Astrocyte of the cerebellum (primary cell): ENCODE measurements at regions not wholly inside any gene's neighbourhood (a gene's known extent, or its start where the extent isn't known, plus 50 kb on each side); places are given as distances from the start of the nearest gene placed in this dataset.
"Not testable (repeated sequence)": the region's sequence is repeated elsewhere in the genome, so short reads cannot be mapped to it uniquely, and the experiment has no call there.

Experiments used
- DNase-seq: peaks from one replicate; pipeline ENCODE4 v3.0.0-alpha.2; 2011; ENCODE audit warnings: low read depth
- H3K4me3 ChIP-seq: 2 replicates; pipeline ENCODE4 v1.5.1; 2011; ENCODE audit warnings: mild to moderate bottlenecking, low read depth, low read length, moderate library complexity
- CTCF ChIP-seq: IDR thresholded peaks from 2 replicates; pipeline ENCODE4 v1.5.1; 2012; ENCODE audit warnings: low read length, low read depth, moderate library complexity, mild to moderate bottlenecking; ENCODE audit errors: missing control alignments
- in situ Hi-C: cut with HindIII; loops from 2 replicates; pipeline ENCODE4 v1.10.0; 2017; ENCODE audit warnings: low sequenced_read_pairs

GRCh38 chr2:125398738-125399524, 1257.0 kb upstream of the GYPC start:
- TF ChIP-seq CTCF = no peak
- no peak for DNase-seq
- in situ Hi-C loops = no loop called here
- no peak overlapping the region for H3K4me3 ChIP-seq

GRCh38 chr2:125405816-125406215, 1250.1 kb upstream of the GYPC start:
- in situ Hi-C loops = no loop called here
- TF ChIP-seq CTCF = no peak
- H3K4me3 ChIP-seq = no peak overlapping the region
- peak; percentile 91 for DNase-seq

- no peak overlapping the region for H3K4me3 ChIP-seq
- no peak for DNase-seq
- no peak for TF ChIP-seq CTCF
- in situ Hi-C loops = no loop called here
Observed at GRCh38 chr2:125408874-125409538, 1247.0 kb upstream of the GYPC start.

GRCh38 chr2:125418483-125418882, 1237.5 kb upstream of the GYPC start:
- H3K4me3 ChIP-seq = no peak overlapping the region
- in situ Hi-C loops = no loop called here
- no peak for DNase-seq
- TF ChIP-seq CTCF = no peak

GRCh38 chr2:125422198-125422770, 1233.7 kb upstream of the GYPC start:
- DNase-seq, in situ Hi-C loops, H3K4me3 ChIP-seq: not testable (repeated sequence)

- DNase-seq = no peak
- in situ Hi-C loops = no loop called here
- TF ChIP-seq CTCF = no peak
- no peak overlapping the region for H3K4me3 ChIP-seq
Observed at GRCh38 chr2:125424266-125424785, 1231.6 kb upstream of the GYPC start.
